Vagina (tissue), 2 donors: ENCODE measurements at regions not wholly inside any gene's neighbourhood (a gene's known extent, or its start where the extent isn't known, plus 50 kb on each side); places are given as distances from the start of the nearest gene placed in this dataset.

Experiments
- CTCF ChIP-seq, 3 experiments: fragments of 450-650 bp in 2 of 3; fragments of 200-600 bp in 1 of 3; sonication (generic) in 1 of 3; IDR thresholded peaks; one replicate each; pipeline ENCODE4 v1.5.1; 2017 to 2019; ENCODE audit warnings: antibody characterized with exemption in 3 of 3, mild to moderate bottlenecking in 2 of 3, moderate library complexity in 2 of 3
- POLR2A ChIP-seq, 2 donors: fragments of 450-650 bp; IDR thresholded peaks; one replicate each; pipeline ENCODE4 v1.6.1; 2017; ENCODE audit warnings: antibody characterized with exemption in 2 of 2, mild to moderate bottlenecking in 2 of 2, moderate library complexity in 2 of 2
- POLR2AphosphoS5 ChIP-seq, 2 donors: sonication (generic); formaldehyde crosslinking; IDR thresholded peaks; one replicate each; pipeline ENCODE4 v1.9.0; 2017; ENCODE audit warnings: antibody characterized with exemption in 2 of 2, mild to moderate bottlenecking in 2 of 2, low read depth in 1 of 2; ENCODE audit not compliant: insufficient read depth in 1 of 2

- TF ChIP-seq POLR2AphosphoS5 (IDR thresholded peaks at IDR 0.05; ENCODE audit: insufficient read depth in 1 of 2, low read depth in 1 of 2) (no peak), CTCF (IDR thresholded peaks at IDR 0.05) (no peak), POLR2A (IDR thresholded peaks at IDR 0.05) (no peak)
Observed at GRCh38 chr21:20698585-20698984, 299.6 kb upstream of the NCAM2 start.
